GM23338 (cell line): ENCODE measurements at regions not wholly inside any gene's neighbourhood (a gene's known extent, or its start where the extent isn't known, plus 50 kb on each side); places are given as distances from the start of the nearest gene placed in this dataset.
A peak's percentile ranks its signal among the peaks of the same experiment; 100 is the strongest.

Experiments
- ATAC-seq: fragments of 200-7000 bp; cut with Tn5 transposase; 3 replicates; pipeline ENCODE4 v1.9.1; 2020
- DNase-seq: peaks from one replicate; pipeline ENCODE4 v3.0.0-alpha.2; 2015; ENCODE audit warnings: low spot score
- H2AFZ ChIP-seq: fragments of 200-600 bp; sonication (generic); 2 replicates; pipeline ENCODE4 v1.8.0; 2016; ENCODE audit warnings: antibody characterized with exemption, mild to moderate bottlenecking, moderate library complexity
- H3F3A ChIP-seq: fragments of 200-600 bp; sonication (generic); replicated peaks from 2 replicates; pipeline ENCODE4 v1.8.0; 2017; ENCODE audit warnings: antibody characterized with exemption, mixed run types, low read depth
- H3K27ac ChIP-seq: fragments of 200-600 bp; sonication (generic); 2 replicates; pipeline ENCODE4 v1.6.1; 2016; ENCODE audit warnings: low read depth
- H3K27me3 ChIP-seq: fragments of 200-600 bp; sonication (generic); 2 replicates; pipeline ENCODE4 v1.8.0; 2016; ENCODE audit warnings: mild to moderate bottlenecking, mixed run types, moderate library complexity; ENCODE audit not compliant: insufficient read depth
- H3K36me3 ChIP-seq: fragments of 200-600 bp; sonication (generic); 2 replicates; pipeline ENCODE4 v1.8.0; 2016; ENCODE audit warnings: mild to moderate bottlenecking; ENCODE audit not compliant: insufficient read depth
- H3K4me1 ChIP-seq: fragments of 200-600 bp; sonication (generic); 2 replicates; pipeline ENCODE4 v1.8.0; 2016; ENCODE audit warnings: mild to moderate bottlenecking, moderate library complexity; ENCODE audit not compliant: insufficient read depth
- H3K4me2 ChIP-seq: fragments of 200-600 bp; sonication (generic); 2 replicates; pipeline ENCODE4 v1.7.1; 2017; ENCODE audit warnings: mixed run types
- H3K4me3 ChIP-seq: fragments of 200-600 bp; sonication (generic); 2 replicates; pipeline ENCODE4 v1.6.1; 2016; ENCODE audit warnings: mixed run types
- H3K79me2 ChIP-seq: fragments of 200-600 bp; sonication (generic); replicated peaks from 2 replicates; pipeline ENCODE4 v1.8.0; 2017; ENCODE audit warnings: mild to moderate bottlenecking; ENCODE audit not compliant: insufficient read depth
- H3K9me2 ChIP-seq: fragments of 200-600 bp; sonication (generic); 2 replicates; pipeline ENCODE4 v1.8.0; 2017; ENCODE audit not compliant: insufficient read depth
- H4K20me1 ChIP-seq: fragments of 200-600 bp; sonication (generic); replicated peaks from 2 replicates; pipeline ENCODE4 v1.8.0; 2017; ENCODE audit warnings: mild to moderate bottlenecking; ENCODE audit not compliant: insufficient read depth
- H3K27ac Mint-ChIP-seq: 2 replicates; pipeline ENCODE4 v1.8.0; 2020; ENCODE audit warnings: inconsistent platforms, mild to moderate bottlenecking, moderate library complexity, mixed read lengths
- H3K27me3 Mint-ChIP-seq: 3 replicates; pipeline ENCODE4 v1.8.0; 2022; ENCODE audit warnings: low read depth, mild to moderate bottlenecking, moderate library complexity, mixed read lengths, inconsistent platforms; ENCODE audit not compliant: insufficient read depth, poor library complexity
- H3K36me3 Mint-ChIP-seq: 3 replicates; pipeline ENCODE4 v1.8.0; 2021; ENCODE audit warnings: low read depth, mild to moderate bottlenecking, inconsistent platforms, moderate library complexity, mixed read lengths
- H3K4me1 Mint-ChIP-seq: 3 replicates; pipeline ENCODE4 v1.8.0; 2020; ENCODE audit warnings: mild to moderate bottlenecking, inconsistent platforms, mixed read lengths
- H3K4me3 Mint-ChIP-seq: 3 replicates; pipeline ENCODE4 v1.8.0; 2021; ENCODE audit warnings: moderate library complexity, mild to moderate bottlenecking, inconsistent platforms, mixed read lengths
- H3K9me3 Mint-ChIP-seq: 3 replicates; pipeline ENCODE4 v1.8.0; 2020; ENCODE audit warnings: moderate library complexity, mild to moderate bottlenecking, inconsistent platforms, mixed read lengths
- CTCF ChIP-seq, 2 experiments: fragments of 200-600 bp in 1 of 2; sonication (generic) in 1 of 2; conservative IDR thresholded peaks; 2 replicates each; pipeline versions ENCODE4 v1.5.1 to v1.6.1; 2016 to 2017; ENCODE audit warnings: antibody characterized with exemption in 2 of 2, low read depth in 2 of 2, mild to moderate bottlenecking in 2 of 2, moderate library complexity in 1 of 2
- ETS1 ChIP-seq: IDR thresholded peaks from 2 replicates; pipeline ENCODE4 v1.6.1; 2016; ENCODE audit warnings: antibody characterized with exemption
- NANOG ChIP-seq: IDR thresholded peaks from 2 replicates; pipeline ENCODE4 v1.6.1; 2016; ENCODE audit warnings: antibody characterized with exemption, borderline replicate concordance
- REST ChIP-seq: IDR thresholded peaks from one replicate; pipeline ENCODE4 v1.6.1; 2018; ENCODE audit warnings: antibody characterized with exemption; ENCODE audit not compliant: unreplicated experiment

GRCh38 chr9:106035806-106036205 is 341.5 kb downstream of the TMEM38B start (continued):
- no peak for TF ChIP-seq REST

GRCh38 chr9:106038266-106039001 is 344.1 kb downstream of the TMEM38B start:
- Histone ChIP-seq H3K27ac (peak overlapping the region; percentile 41), H3K4me2 (peak overlapping the region; percentile 44), H2AFZ (no peak overlapping the region), H3K27me3 (no peaks in the 10 kb centered on the region), H3K36me3 (no peaks in the 10 kb centered on the region), H3F3A (no peaks in the 10 kb centered on the region), H4K20me1 (no peaks in the 10 kb centered on the region), H3K79me2 (no peaks in the 10 kb centered on the region), H3K4me3 (no peak overlapping the region), H3K4me1 (peaks cover 28% of the 10 kb centered on the region), H3K9me2 (peaks cover 30% of the 10 kb centered on the region)
- Mint-ChIP-seq H3K27ac (peak overlapping the region; percentile 90), H3K4me3 (0 out of 3 replicates have a peak overlapping the region, but pooled peaks have one; percentile 21), H3K27me3 (no peaks in the 10 kb centered on the region), H3K4me1 (peaks cover 21% of the 10 kb centered on the region), H3K9me3 (peaks cover 4% of the 10 kb centered on the region; the same call in 2 of the 3 replicates), H3K36me3 (peaks cover 16% of the 10 kb centered on the region; the same call in 1 of the 3 replicates)
- ATAC-seq (no peak; the same call in 2 of the 3 replicates), DNase-seq (peak; percentile 60)
- TF ChIP-seq NANOG (peak; percentile 29; the same call in 1 of the 2 replicates), CTCF (conservative IDR thresholded peaks at IDR 0.05; ENCODE audit: low read depth in 2 of 2) (no peak), ETS1 (no peak)
